Breast epithelium (tissue), 3 donors: ENCODE measurements at regions not wholly inside any gene's neighbourhood (a gene's known extent, or its start where the extent isn't known, plus 50 kb on each side); places are given as distances from the start of the nearest gene placed in this dataset.

Experiments
- POLR2AphosphoS5 ChIP-seq, 3 donors: sonication (generic); formaldehyde crosslinking; IDR thresholded peaks; one replicate each; pipeline ENCODE4 v1.6.1; 2017; ENCODE audit warnings: antibody characterized with exemption in 3 of 3
- TF ChIP-seq, protein P1 (sequence below), 3 donors: fragments of 450-650 bp; IDR thresholded peaks; one replicate each; pipeline ENCODE4 v1.5.1; 2016 to 2017; ENCODE audit warnings: antibody characterized with exemption in 3 of 3, mild to moderate bottlenecking in 3 of 3, moderate library complexity in 3 of 3

DNA sequence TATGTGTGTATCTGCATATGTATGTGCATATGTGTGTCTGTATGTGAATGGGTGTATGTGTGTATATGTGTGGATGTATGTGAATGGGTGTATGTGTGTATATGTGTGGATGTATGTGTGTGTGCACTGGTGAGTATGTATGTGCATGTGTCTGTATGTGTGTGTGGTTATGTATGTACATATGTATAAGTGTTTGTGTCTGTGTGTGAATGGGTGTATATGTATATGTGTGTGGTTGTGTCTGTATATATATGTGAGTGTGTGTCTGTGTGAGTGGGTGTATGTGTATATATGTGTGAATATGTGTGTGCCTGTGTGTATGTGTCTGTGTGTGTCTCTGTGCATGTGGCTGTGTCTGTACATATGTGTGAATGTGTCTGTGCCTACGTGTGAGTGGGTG is 748.4 kb upstream of the HS6ST1 start:
- TF ChIP-seq, protein P1, sequence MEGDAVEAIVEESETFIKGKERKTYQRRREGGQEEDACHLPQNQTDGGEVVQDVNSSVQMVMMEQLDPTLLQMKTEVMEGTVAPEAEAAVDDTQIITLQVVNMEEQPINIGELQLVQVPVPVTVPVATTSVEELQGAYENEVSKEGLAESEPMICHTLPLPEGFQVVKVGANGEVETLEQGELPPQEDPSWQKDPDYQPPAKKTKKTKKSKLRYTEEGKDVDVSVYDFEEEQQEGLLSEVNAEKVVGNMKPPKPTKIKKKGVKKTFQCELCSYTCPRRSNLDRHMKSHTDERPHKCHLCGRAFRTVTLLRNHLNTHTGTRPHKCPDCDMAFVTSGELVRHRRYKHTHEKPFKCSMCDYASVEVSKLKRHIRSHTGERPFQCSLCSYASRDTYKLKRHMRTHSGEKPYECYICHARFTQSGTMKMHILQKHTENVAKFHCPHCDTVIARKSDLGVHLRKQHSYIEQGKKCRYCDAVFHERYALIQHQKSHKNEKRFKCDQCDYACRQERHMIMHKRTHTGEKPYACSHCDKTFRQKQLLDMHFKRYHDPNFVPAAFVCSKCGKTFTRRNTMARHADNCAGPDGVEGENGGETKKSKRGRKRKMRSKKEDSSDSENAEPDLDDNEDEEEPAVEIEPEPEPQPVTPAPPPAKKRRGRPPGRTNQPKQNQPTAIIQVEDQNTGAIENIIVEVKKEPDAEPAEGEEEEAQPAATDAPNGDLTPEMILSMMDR (IDR thresholded peaks at IDR 0.05) = no peak
- TF ChIP-seq POLR2AphosphoS5 (IDR thresholded peaks at IDR 0.05) = no peak
